OCI-LY1 (cell line): ENCODE measurements at regions not wholly inside any gene's neighbourhood (a gene's known extent, or its start where the extent isn't known, plus 50 kb on each side); places are given as distances from the start of the nearest gene placed in this dataset.

Experiments used
- H2AFZ ChIP-seq: fragments of 200-600 bp; sonication (generic), shearing (Covaris generic); 2 replicates; pipeline ENCODE4 v1.6.0; 2014; ENCODE audit warnings: antibody characterized with exemption, mild to moderate bottlenecking, low read length
- H3F3A ChIP-seq: fragments of 200-600 bp; sonication (generic), shearing (Covaris generic); 2 replicates; pipeline ENCODE4 v1.6.0; 2014; ENCODE audit warnings: mild to moderate bottlenecking, antibody characterized with exemption, low read length, moderate library complexity; ENCODE audit not compliant: insufficient read depth
- H3K27ac ChIP-seq: fragments of 200-600 bp; sonication (generic); 2 replicates; pipeline ENCODE4 v1.5.1; 2014; ENCODE audit warnings: low read length, mixed run types, mild to moderate bottlenecking, low read depth; ENCODE audit not compliant: poor library complexity, severe bottlenecking
- H3K27me3 ChIP-seq: fragments of 200-600 bp; sonication (generic); 2 replicates; pipeline ENCODE4 v1.6.0; 2014; ENCODE audit warnings: antibody characterized with exemption, mild to moderate bottlenecking, low read length, moderate library complexity; ENCODE audit not compliant: insufficient read depth
- H3K36me3 ChIP-seq: fragments of 200-600 bp; sonication (generic); 2 replicates; pipeline ENCODE4 v1.6.1; 2014; ENCODE audit warnings: mild to moderate bottlenecking, antibody characterized with exemption, low read length, moderate library complexity, mixed read lengths; ENCODE audit not compliant: insufficient read depth
- H3K4me1 ChIP-seq: fragments of 200-600 bp; sonication (generic); 2 replicates; pipeline ENCODE4 v1.5.1; 2014; ENCODE audit warnings: mild to moderate bottlenecking, low read length, moderate library complexity; ENCODE audit not compliant: insufficient read depth, severe bottlenecking
- H3K4me2 ChIP-seq: fragments of 200-600 bp; sonication (generic), shearing (Covaris generic); 2 replicates; pipeline ENCODE4 v1.6.1; 2014; ENCODE audit warnings: low read length
- H3K4me3 ChIP-seq: fragments of 200-600 bp; sonication (generic); 2 replicates; pipeline ENCODE4 v1.5.1; 2014; ENCODE audit warnings: low read length, low read depth, mild to moderate bottlenecking, mixed read lengths; ENCODE audit not compliant: poor library complexity, severe bottlenecking
- H3K79me2 ChIP-seq: fragments of 200-600 bp; shearing (Covaris generic); 2 replicates; pipeline ENCODE4 v1.6.1; 2016; ENCODE audit warnings: mixed run types, low read length, mixed read lengths; ENCODE audit not compliant: insufficient read depth
- H3K9ac ChIP-seq: fragments of 200-600 bp; sonication (generic), shearing (Covaris generic); 2 replicates; pipeline ENCODE4 v1.6.1; 2014; ENCODE audit warnings: mild to moderate bottlenecking, low read length, mixed read lengths
- H3K9me2 ChIP-seq: fragments of 200-600 bp; sonication (generic), shearing (Covaris generic); 2 replicates; pipeline ENCODE4 v1.6.1; 2014; ENCODE audit warnings: low read depth, mild to moderate bottlenecking, low read length, mixed read lengths
- H3K9me3 ChIP-seq: fragments of 200-600 bp; shearing (Covaris generic); 2 replicates; pipeline ENCODE4 v1.6.1; 2014; ENCODE audit warnings: low read length, mixed read lengths
- H4K20me1 ChIP-seq: fragments of 200-600 bp; sonication (generic), shearing (Covaris generic); 2 replicates; pipeline ENCODE4 v1.6.0; 2016; ENCODE audit warnings: mild to moderate bottlenecking, low read length; ENCODE audit not compliant: insufficient read depth
- CTCF ChIP-seq: fragments of 200-600 bp; sonication (generic), shearing (Covaris generic); IDR thresholded peaks from 2 replicates; pipeline ENCODE4 v1.5.1; 2017; ENCODE audit warnings: mild to moderate bottlenecking, antibody characterized with exemption, low read length, moderate library complexity, mixed read lengths
- EZH2 ChIP-seq: fragments of 200-600 bp; sonication (generic), shearing (Covaris generic); IDR thresholded peaks from 2 replicates; pipeline ENCODE4 v1.8.0; 2017; ENCODE audit warnings: borderline replicate concordance, mixed run types, mild to moderate bottlenecking, antibody characterized with exemption, low read length, moderate library complexity, mixed read lengths

- no peaks in the 10 kb centered on the region for H3K79me2 ChIP-seq
- H3K27ac ChIP-seq: no peak overlapping the region
- H3K4me1 ChIP-seq: no peaks in the 10 kb centered on the region
- H3K4me3 ChIP-seq: no peak overlapping the region
- no peak overlapping the region for H2AFZ ChIP-seq
- no peaks in the 10 kb centered on the region for H3F3A ChIP-seq
- no peak for TF ChIP-seq CTCF
- no peak for TF ChIP-seq EZH2
- no peaks in the 10 kb centered on the region for H3K9me3 ChIP-seq
- no peaks in the 10 kb centered on the region for H4K20me1 ChIP-seq
- H3K9ac ChIP-seq: no peak overlapping the region
- H3K4me2 ChIP-seq: no peak overlapping the region
- no peaks in the 10 kb centered on the region for H3K36me3 ChIP-seq
- H3K27me3 ChIP-seq: no peaks in the 10 kb centered on the region; the same call in 1 of the 2 replicates
- H3K9me2 ChIP-seq: no peaks in the 10 kb centered on the region
Measured at GRCh38 chr7:135858379-135858778, 109.8 kb upstream of the FAM180A start.

- Histone ChIP-seq H3K79me2 (no peaks in the 10 kb centered on the region), H3K27me3 (no peaks in the 10 kb centered on the region; the same call in 1 of the 2 replicates), H3F3A (no peaks in the 10 kb centered on the region), H3K4me2 (no peak overlapping the region), H2AFZ (no peak overlapping the region), H3K36me3 (no peaks in the 10 kb centered on the region), H3K9me2 (no peaks in the 10 kb centered on the region), H3K27ac (no peak overlapping the region), H3K4me1 (no peaks in the 10 kb centered on the region), H3K9ac (no peak overlapping the region), H4K20me1 (no peaks in the 10 kb centered on the region), H3K9me3 (no peaks in the 10 kb centered on the region), H3K4me3 (no peak overlapping the region)
- TF ChIP-seq CTCF: no peak
- TF ChIP-seq EZH2: no peak
Measured at GRCh38 chr7:135857519-135858274, 109.1 kb upstream of the FAM180A start.

- no peak overlapping the region for H2AFZ ChIP-seq
- H3K36me3 ChIP-seq: no peaks in the 10 kb centered on the region
- H3F3A ChIP-seq: no peaks in the 10 kb centered on the region
- H4K20me1 ChIP-seq: no peaks in the 10 kb centered on the region
- H3K4me1 ChIP-seq: no peaks in the 10 kb centered on the region
- H3K79me2 ChIP-seq: no peaks in the 10 kb centered on the region
- no peak for TF ChIP-seq CTCF
- TF ChIP-seq EZH2: no peak
- no peak overlapping the region for H3K4me3 ChIP-seq
- H3K9me2 ChIP-seq: no peaks in the 10 kb centered on the region
- H3K27me3 ChIP-seq: no peaks in the 10 kb centered on the region; the same call in 1 of the 2 replicates
- no peaks in the 10 kb centered on the region for H3K9me3 ChIP-seq
- no peak overlapping the region for H3K27ac ChIP-seq
- H3K9ac ChIP-seq: no peak overlapping the region
- no peak overlapping the region for H3K4me2 ChIP-seq
Measured at GRCh38 chr7:135856356-135857144, 107.9 kb upstream of the FAM180A start.
